IMR-90 (cell line): ENCODE measurements at regions not wholly inside any gene's neighbourhood (a gene's known extent, or its start where the extent isn't known, plus 50 kb on each side); places are given as distances from the start of the nearest gene placed in this dataset.

Source experiments
- ATAC-seq: fragments of 200-7000 bp; cut with Tn5 transposase; 2 replicates; pipeline ENCODE4 v1.9.1; 2020; ENCODE audit warnings: low read depth, mild to moderate bottlenecking, moderate library complexity
- BruUV-seq: library from RNA; stranded (reverse); fragments of 400-500 nt; replicated peaks from 2 replicates; lab custom pipeline; 2021; lab: Mats Ljungman, UMichigan
- CTCF ChIA-PET: fragments of 300-600 bp; formaldehyde crosslinking; extraction: SDS; loops from one replicate; lab custom pipeline; 2021; ENCODE audit warnings: antibody characterized with exemption; lab: Yijun Ruan, JAX
- POLR2A ChIA-PET: fragments of 300-600 bp; sonication (Branson Sonifier 250); formaldehyde crosslinking; loops from one replicate; lab custom pipeline; 2022; ENCODE audit warnings: antibody characterized with exemption; ENCODE audit not compliant: unreplicated experiment; lab: Charles Lee
- DNase-seq: peaks from one replicate; pipeline ENCODE4 v3.0.0; 2013
- H2AFZ ChIP-seq: replicated peaks from 2 replicates; pipeline ENCODE3; 2013; ENCODE audit warnings: low read length, mild to moderate bottlenecking; ENCODE audit not compliant: poor library complexity
- H2AK5ac ChIP-seq: 2 replicates; pipeline ENCODE4 v1.6.1; 2013; ENCODE audit warnings: low read depth, low read length, inconsistent platforms
- H2AK9ac ChIP-seq: replicated peaks from 2 replicates; pipeline ENCODE3; 2013; ENCODE audit warnings: mild to moderate bottlenecking, low read depth, low read length, moderate library complexity; ENCODE audit not compliant: poor library complexity
- H2BK120ac ChIP-seq: 2 replicates; pipeline ENCODE4 v1.6.1; 2013; ENCODE audit warnings: low read depth, low read length, inconsistent platforms
- H2BK15ac ChIP-seq: 3 replicates; pipeline ENCODE4 v1.6.1; 2013; ENCODE audit warnings: low read depth, low read length, inconsistent platforms
- H2BK20ac ChIP-seq: 2 replicates; pipeline ENCODE4 v1.6.1; 2013; ENCODE audit warnings: low read depth, mild to moderate bottlenecking, inconsistent platforms, low read length, moderate library complexity
- H2BK5ac ChIP-seq: 2 replicates; pipeline ENCODE4 v1.6.1; 2013; ENCODE audit warnings: mild to moderate bottlenecking, low read depth, low read length, inconsistent platforms; ENCODE audit not compliant: poor library complexity, severe bottlenecking
- H3K14ac ChIP-seq: replicated peaks from 2 replicates; pipeline ENCODE4 v1.6.1; 2013; ENCODE audit warnings: low read depth, low read length, inconsistent platforms
- H3K18ac ChIP-seq: 2 replicates; pipeline ENCODE4 v1.6.1; 2013; ENCODE audit warnings: low read depth, low read length, control low read depth
- H3K23ac ChIP-seq: 2 replicates; pipeline ENCODE4 v1.6.1; 2013; ENCODE audit warnings: low read depth, low read length, inconsistent platforms
- H3K27ac ChIP-seq: 2 replicates; pipeline ENCODE4 v1.5.1; 2013; ENCODE audit warnings: mild to moderate bottlenecking, control low read depth, low read length; ENCODE audit not compliant: insufficient read depth
- H3K27me3 ChIP-seq: 2 replicates; pipeline ENCODE4 v1.6.1; 2013; ENCODE audit warnings: low read length; ENCODE audit not compliant: control insufficient read depth, insufficient read depth
- H3K36me3 ChIP-seq: 2 replicates; pipeline ENCODE4 v1.6.1; 2013; ENCODE audit warnings: low read length, mixed read lengths; ENCODE audit not compliant: control insufficient read depth, insufficient read depth
- H3K4ac ChIP-seq: 2 replicates; pipeline ENCODE4 v1.6.1; 2013; ENCODE audit warnings: low read depth, low read length, inconsistent platforms
- H3K4me1 ChIP-seq: 2 replicates; pipeline ENCODE4 v1.6.1; 2013; ENCODE audit warnings: low read length, mixed read lengths; ENCODE audit not compliant: control insufficient read depth, insufficient read depth
- H3K4me2 ChIP-seq: 2 replicates; pipeline ENCODE4 v1.6.1; 2013; ENCODE audit warnings: low read depth, mild to moderate bottlenecking, control low read depth, low read length, moderate library complexity
- H3K4me3 ChIP-seq: 2 replicates; pipeline ENCODE4 v1.5.1; 2013; ENCODE audit warnings: low read depth, mild to moderate bottlenecking, control low read depth, low read length, moderate library complexity; ENCODE audit not compliant: insufficient read depth
- H3K56ac ChIP-seq: 2 replicates; pipeline ENCODE4 v1.6.1; 2013; ENCODE audit warnings: low read length, inconsistent platforms; ENCODE audit not compliant: insufficient read depth; ENCODE audit errors: extremely low read depth
- H3K79me1 ChIP-seq, 2 experiments: 2 replicates each; pipeline ENCODE4 v1.6.1; 2013; ENCODE audit warnings: low read length in 2 of 2, inconsistent platforms in 1 of 2, low read depth in 1 of 2
- H3K9ac ChIP-seq: 2 replicates; pipeline ENCODE4 v1.6.1; 2013; ENCODE audit warnings: low read depth, low read length, control low read depth
- H3K9me1 ChIP-seq: 2 replicates; pipeline ENCODE4 v1.6.1; 2013; ENCODE audit warnings: low read length, inconsistent platforms; ENCODE audit not compliant: insufficient read depth
- H3K9me3 ChIP-seq: 2 replicates; pipeline ENCODE4 v1.6.1; 2013; ENCODE audit warnings: low read length; ENCODE audit not compliant: control insufficient read depth, insufficient read depth
- H4K20me1 ChIP-seq: 2 replicates; pipeline ENCODE4 v1.6.1; 2013; ENCODE audit warnings: low read length, inconsistent platforms; ENCODE audit not compliant: insufficient read depth
- H4K5ac ChIP-seq: 2 replicates; pipeline ENCODE4 v1.6.1; 2013; ENCODE audit warnings: mild to moderate bottlenecking, low read depth, low read length, control low read depth
- H4K8ac ChIP-seq, 2 experiments: 2 replicates each; pipeline ENCODE4 v1.6.1; 2013; ENCODE audit warnings: low read depth in 2 of 2, low read length in 2 of 2, control low read depth in 1 of 2, inconsistent platforms in 1 of 2
- H4K91ac ChIP-seq: 2 replicates; pipeline ENCODE4 v1.6.1; 2013; ENCODE audit warnings: low read depth, low read length, inconsistent platforms; ENCODE audit not compliant: insufficient read depth
- RFX5 ChIP-seq: IDR thresholded peaks from 2 replicates; pipeline ENCODE4 v1.8.0; 2012; ENCODE audit warnings: low read depth, mild to moderate bottlenecking, low read length, moderate library complexity
- WGBS, 2 experiments: methylation state at CpG; one replicate each; pipeline versions ENCODE4 v1.1.5 to v1.1.7; 2013; ENCODE audit warnings: missing lambda C conversion rate in 2 of 2; ENCODE audit not compliant: insufficient read length in 1 of 2; ENCODE audit errors: extremely low coverage in 2 of 2; 5-methylcytosine and 5-hydroxymethylcytosine counted together
- dilution Hi-C: fragments of 300-500 bp; cut with HindIII; formaldehyde crosslinking; loops from one replicate; pipeline ENCODE4 v1.14.3; 2018; ENCODE audit warnings: low sequenced_read_pairs; ENCODE audit not compliant: unreplicated experiment
- in situ Hi-C: fragments of 300-500 bp; cut with MboI; formaldehyde crosslinking; loops from 3 replicates; pipeline ENCODE4 v1.14.3; 2019; ENCODE audit warnings: low sequenced_read_pairs, inconsistent platforms, mixed read lengths
- intact Hi-C: fragments of 100-400 bp; cut with micrococcal nuclease; formaldehyde crosslinking; loops from 2 replicates; pipeline ENCODE4 v1.10.0; 2022

DNA sequence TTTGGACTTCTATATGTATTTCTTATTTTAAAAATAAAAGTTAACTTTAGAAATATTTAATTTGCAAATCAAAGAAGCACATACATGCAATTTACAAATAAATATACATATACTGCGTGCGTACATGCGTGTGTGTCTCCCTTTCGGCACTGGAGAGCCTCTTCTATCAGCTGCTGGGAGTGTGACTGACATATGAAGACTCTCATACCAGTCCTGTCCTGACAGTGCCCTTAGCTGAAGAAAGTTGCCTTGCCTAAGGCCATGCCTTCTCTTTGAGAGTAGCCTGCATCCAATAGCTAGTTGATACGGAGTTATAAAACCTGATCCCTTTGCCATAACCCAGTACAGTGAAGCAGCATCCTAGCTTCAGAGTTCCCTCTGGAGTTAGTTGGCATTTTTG is 282.4 kb upstream of the NEGR1 start:
- Histone ChIP-seq H4K91ac (no peak overlapping the region), H2BK15ac (no peak overlapping the region), H3K9ac (no peak overlapping the region), H4K5ac (no peak overlapping the region), H3K18ac (no peak overlapping the region), H2BK20ac (no peak overlapping the region), H2BK5ac (no peak overlapping the region), H4K8ac (no peak overlapping the region), H3K36me3 (no peaks in the 10 kb centered on the region), H3K4me3 (no peak overlapping the region), H3K27ac (no peak overlapping the region), H2AK5ac (no peak overlapping the region), H3K4ac (no peak overlapping the region), H2BK120ac (no peak overlapping the region), H3K23ac (no peak overlapping the region), H3K14ac (no peak overlapping the region), H3K79me1 (no peaks in the 10 kb centered on the region), H3K4me2 (no peak overlapping the region), H2AFZ (no peak overlapping the region), H3K56ac (no peak overlapping the region), H3K4me1 (no peaks in the 10 kb centered on the region), H4K20me1 (no peaks in the 10 kb centered on the region), H3K27me3 (no peaks in the 10 kb centered on the region), H2AK9ac (no peak overlapping the region), H3K9me3 (no peaks in the 10 kb centered on the region), H3K9me1 (no peaks in the 10 kb centered on the region)
- dilution Hi-C loops (no loop called here), in situ Hi-C loops (no loop called here), intact Hi-C loops (no loop called here)
- 80% methylated on average over 4 of the region's 5 CpGs; no CpG with 5 or more reads in 1 of the 2 experiments for WGBS, 2 experiments
- ChIA-PET CTCF (no interaction called here), POLR2A (no interaction called here)
- BruUV-seq: no TSS peak
- DNase-seq: no peak
- TF ChIP-seq RFX5: no peak
- no peak for ATAC-seq
